NCI-H1105 treated with DMSO at 0.1 percent for 48 hours (cell line): ENCODE measurements at regions not wholly inside any gene's neighbourhood (a gene's known extent, or its start where the extent isn't known, plus 50 kb on each side); places are given as distances from the start of the nearest gene placed in this dataset.

Source experiments
- DNase-seq: peaks from one replicate; lab custom pipeline; 2025; lab: John Stamatoyannopoulos, UW

GRCh38 chrX:98371994-98372393 lies 1488.3 kb downstream of the RPA4 start:
- no peak for DNase-seq

DNA sequence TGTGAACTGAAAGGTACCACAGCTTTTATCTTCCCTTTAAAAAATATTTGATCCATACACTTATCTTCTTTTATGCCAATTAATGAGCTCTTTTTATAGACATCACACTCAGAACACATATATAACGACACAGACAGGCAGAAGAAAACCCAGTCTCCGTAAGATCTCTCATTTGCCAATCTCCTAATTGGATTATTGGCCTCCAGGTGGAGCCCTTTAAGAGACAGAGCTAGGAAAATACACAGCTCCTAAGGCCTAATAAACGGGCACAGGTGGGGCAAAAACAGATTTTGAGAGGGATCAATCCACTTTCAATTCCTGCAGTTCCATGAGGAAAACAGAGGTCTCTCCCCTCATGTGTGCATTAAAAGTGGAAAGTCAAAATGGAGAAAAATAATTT lies 1495.4 kb downstream of the RPA4 start:
- DNase-seq, result no peak

DNA sequence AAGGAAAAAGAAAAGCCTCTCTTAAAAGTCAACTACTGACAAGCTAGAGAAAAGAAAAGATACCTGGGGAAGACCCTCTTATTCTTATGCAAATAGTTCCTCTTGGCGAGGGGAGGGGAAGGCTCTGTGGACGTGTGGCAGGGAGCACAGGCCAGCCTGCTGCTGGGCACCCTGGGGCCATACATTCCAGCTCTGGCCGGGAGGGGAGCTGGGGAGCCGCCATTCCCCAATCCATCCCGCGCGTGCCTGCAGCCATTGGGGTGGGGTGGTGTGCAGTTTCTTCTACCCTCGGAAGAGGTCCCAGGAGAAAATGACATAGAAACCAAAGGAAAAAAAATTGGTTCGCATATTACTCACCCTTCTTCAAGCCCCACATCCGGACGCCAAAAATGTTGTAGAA lies 1496.4 kb downstream of the RPA4 start:
- DNase-seq, result no peak

DNA sequence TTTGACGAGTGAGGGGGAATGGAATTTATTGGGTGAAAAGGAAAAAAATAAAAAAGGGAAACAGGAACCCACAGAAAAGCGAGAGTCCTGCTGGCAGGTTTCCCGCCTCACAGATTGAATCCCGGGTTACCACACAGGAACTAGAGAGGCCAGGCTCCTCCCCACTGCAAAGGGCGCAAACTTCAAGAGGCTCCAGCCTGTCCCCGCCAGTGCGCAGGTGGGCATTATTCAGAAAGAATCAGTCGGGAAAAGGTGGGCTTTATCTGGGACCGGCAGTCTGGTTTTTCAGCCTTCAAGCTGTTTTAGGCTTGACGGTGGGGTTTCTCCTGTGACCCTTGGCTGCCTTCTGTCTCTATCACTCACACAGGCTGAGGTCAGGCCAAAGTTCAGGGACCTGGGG lies 1496.8 kb downstream of the RPA4 start:
- DNase-seq, result no peak

GRCh38 chrX:98398542-98398941 lies 1514.8 kb downstream of the RPA4 start:
- DNase-seq, result no peak

GRCh38 chrX:98405376-98405775 lies 1521.7 kb downstream of the RPA4 start:
- peak; percentile 87 for DNase-seq

GRCh38 chrX:98407584-98407983 lies 1523.9 kb downstream of the RPA4 start:
- DNase-seq, result no peak

DNA sequence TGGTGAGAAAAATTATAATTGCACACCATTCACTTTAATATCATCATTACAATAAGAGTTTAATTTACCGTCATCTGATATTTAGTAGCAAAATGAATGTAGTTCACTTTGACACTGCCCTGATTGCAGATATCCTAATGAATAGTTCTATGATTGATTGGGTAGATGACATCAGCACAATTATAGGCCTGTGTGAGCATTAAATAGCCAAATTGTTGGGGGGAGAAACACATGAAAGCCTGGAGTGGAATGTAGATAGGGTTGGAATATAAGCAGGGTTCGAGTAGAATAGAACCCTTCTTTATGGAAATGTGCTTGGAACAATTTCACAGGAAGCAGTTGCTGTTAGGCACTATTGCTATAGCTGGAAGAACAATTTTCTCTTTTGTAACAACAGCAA lies 1526.2 kb downstream of the RPA4 start:
- no peak for DNase-seq

- no peak for DNase-seq
Measured at GRCh38 chrX:98412058-98412457, 1528.3 kb downstream of the RPA4 start.

GRCh38 chrX:98422536-98422935 lies 1538.8 kb downstream of the RPA4 start:
- DNase-seq, result no peak

DNA sequence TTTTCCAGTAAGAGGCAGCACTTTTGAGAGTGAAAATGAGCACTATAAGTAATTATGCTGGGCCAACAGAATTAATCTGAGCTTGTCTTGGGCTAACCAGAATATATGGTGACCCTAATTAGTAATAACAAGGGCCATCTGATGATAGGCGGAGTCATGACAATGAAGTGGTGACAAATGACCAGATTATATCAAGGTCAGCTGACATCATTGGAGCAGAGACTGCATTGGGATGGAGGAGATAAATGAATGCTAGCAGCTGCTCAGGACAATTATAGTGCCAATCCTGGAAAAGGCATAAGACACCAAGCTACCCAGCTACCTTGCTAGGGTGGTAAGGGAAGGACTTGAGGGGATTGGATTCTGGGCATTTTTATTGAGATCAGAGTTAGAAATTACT lies 1548.7 kb downstream of the RPA4 start:
- no peak for DNase-seq

DNA sequence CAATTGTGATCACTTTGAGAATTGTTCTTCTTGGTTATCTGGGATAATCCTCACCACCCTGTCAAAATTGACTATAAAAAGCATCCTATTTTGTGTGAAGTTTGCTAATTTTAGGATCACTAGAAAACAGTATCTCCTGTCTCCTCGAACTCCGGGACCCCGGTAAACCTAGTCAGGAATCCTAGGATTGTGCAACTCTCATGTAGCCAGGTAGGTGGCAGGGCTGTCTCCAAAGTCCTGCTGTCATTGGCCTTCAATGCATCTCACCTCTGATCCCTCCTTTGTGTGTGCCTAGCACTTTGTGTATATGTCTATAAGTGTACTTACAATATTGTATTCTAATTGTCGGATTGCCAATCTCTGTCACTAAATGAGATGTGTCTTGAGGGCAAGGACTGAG lies 1564.8 kb downstream of the RPA4 start:
- no peak for DNase-seq

DNA sequence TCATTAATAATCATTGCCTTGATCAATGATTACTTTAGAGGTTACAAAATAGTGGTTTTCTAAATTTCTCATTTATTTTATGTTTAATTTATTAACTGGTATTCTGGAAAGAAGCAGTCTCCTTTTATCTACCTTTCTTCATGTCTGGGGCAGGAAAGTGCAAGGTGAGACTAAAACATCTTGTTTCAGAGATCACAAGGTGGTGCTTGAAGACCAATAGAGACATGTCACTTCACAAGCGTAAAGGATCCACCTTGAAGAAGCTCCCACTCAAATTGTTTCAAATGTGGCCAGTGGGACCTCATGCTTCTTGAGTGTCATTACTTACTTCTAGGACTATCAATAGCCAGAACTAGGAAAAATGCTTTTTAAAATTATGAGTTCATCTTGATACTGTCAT lies 1568.7 kb downstream of the RPA4 start:
- DNase-seq, result no peak

- DNase-seq, result no peak
Measured at GRCh38 chrX:98459669-98460068, 1576.0 kb downstream of the RPA4 start.

DNA sequence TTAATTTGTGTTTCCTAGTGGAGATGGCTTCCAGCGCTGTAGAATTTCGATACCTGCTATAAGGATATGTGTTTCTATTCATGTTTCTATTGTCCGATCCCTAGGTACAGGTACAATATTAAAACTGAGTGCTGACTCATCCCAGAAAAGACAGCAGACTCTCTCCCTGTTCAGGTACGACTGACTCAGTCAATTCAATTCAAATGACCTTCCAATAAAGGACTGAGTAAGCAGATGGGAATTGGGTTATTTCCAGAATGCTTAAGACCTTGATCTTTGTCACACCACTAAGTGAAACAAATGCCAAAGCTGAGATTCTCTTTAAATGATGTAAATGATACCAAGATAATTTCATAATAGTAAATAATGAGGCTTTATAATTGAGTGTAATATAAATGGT lies 1596.9 kb downstream of the RPA4 start:
- no peak for DNase-seq

DNA sequence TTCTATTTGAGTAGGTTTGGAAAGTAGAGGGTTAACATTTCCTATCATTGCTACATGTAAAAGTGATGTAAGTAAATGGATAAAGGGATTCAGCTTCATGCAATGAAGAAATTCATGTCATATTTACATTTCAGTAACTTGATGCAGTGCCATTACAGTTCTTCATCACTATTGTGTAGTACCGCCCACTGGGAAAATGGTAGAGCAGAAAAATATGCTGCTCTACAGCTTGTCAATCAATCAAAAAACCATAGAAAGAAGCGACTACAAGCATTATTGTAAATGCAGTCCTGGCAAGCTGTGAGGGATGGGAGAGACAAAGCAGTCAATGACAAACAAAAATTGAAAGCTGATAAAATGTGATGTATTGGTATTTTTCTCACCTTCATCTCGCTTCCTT lies 1597.9 kb downstream of the RPA4 start:
- DNase-seq, result no peak

DNA sequence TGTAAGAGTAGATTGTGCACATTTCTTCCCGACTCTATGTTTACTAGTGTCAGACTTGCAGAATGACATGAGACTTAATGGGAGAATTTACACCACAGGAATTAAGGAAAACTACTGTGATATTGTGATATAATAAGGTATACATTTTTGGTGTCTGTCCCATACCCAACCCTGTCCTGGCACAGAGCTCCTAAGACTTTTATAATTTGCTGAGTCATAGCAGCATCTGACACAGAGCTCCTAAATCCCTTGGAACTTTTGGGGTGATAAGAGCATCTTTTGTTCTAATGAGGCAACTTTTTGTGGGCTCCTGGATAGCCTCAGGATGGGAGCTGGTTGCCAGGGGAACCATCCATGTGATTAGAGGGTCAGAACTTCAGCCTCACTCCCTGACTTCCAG lies 1607.0 kb downstream of the RPA4 start:
- no peak for DNase-seq

DNA sequence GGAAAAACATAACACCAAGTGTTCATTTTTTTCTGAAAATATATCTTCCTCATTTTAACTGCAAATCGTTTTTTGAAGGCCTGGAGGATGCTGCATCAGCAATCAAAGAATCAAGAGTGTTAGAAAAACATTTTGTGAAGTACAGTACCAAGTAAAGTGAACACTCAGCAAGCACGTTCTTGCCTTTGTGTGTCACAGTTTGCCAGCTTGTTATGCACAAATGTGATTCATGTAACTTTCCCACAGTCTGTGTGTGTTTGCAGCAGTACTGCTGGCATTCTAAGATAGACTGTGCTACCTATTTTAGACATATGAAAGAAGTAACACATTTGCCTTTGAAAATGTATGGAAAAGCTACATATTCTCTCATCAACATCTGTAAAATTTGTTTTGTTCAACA lies 1617.7 kb downstream of the RPA4 start:
- DNase-seq, result no peak

- no peak for DNase-seq
Measured at GRCh38 chrX:98506907-98507306, 1623.2 kb downstream of the RPA4 start.

- DNase-seq, result no peak
Measured at GRCh38 chrX:98514032-98514431, 1630.3 kb downstream of the RPA4 start.

DNA sequence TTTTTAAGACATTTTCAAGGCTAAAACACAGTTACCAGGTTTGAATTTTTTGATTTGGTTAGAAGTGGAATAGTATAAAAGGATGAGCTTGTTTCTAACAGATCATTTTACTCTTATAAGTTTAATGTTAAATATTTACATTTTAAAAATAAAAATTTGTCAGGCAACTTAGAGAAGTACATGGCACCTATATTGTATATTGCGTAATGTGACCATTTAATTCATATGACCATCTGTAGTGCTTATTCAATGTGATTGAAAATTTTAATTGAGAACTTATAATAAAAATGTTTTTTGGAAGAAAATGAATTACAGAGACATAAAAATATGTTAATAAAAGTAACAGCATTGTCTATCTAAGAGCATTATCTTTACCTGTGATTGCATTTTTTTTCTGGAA lies 1632.4 kb downstream of the RPA4 start:
- DNase-seq, result no peak

DNA sequence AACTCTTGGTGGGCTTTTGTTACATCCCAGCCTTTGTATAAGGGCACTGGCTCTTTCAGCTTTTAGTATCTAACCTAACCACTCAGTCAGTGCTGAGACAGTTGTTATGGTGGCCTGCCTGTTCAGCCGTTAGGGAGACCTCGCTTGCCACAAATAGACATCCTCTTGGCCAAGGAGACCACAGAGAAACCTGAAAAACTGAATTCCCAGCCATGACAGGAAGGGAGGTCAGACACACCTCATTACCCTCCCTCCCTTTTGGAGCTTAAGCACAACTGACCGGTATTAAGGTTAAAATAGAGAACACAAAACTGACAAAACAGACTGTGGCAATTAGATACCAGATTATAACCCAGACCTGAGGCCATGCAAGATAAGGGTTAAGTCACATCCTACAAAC lies 1639.3 kb downstream of the RPA4 start:
- no peak for DNase-seq

- DNase-seq, result no peak
Measured at GRCh38 chrX:98523521-98523920, 1639.8 kb downstream of the RPA4 start.

DNA sequence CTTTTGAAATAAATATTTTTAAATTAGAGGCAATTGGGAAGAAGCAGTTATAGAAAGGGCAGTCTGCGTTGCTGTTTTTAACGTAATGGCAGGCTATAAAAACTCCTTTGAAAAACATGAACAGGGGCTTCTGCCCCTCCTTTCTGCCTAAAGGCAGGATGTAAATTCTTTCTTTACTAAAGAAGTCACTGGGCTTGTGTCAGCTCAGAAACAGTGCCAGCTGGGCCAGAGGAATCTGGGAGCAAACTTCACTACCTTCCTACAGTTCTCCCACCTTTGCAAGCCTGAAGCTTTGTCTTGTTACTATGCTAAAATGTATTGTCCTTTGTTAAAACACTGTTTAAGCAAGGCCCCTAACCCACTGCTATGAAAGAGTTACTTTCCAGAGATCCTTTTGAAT lies 1664.8 kb downstream of the RPA4 start:
- no peak for DNase-seq

DNA sequence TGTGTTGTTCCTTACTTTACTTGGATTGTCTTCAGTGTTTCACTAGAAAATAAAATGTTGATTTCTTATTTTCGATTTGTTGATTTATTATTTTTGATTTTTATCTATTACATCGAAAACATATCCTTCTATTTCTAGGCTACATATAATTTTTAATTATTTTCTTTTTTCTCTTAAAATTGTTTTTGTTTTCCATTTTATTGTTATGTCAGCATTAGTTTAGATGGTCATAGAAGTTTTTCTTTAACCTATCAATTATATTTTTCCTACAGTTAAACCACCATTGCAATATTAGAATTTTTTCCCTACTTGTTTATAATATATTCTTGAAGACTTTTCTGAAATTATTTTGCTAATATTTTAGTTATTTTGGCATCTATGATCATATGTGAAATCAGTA lies 1685.1 kb downstream of the RPA4 start:
- no peak for DNase-seq
